BE2C (cell line): ENCODE measurements at regions not wholly inside any gene's neighbourhood (a gene's known extent, or its start where the extent isn't known, plus 50 kb on each side); places are given as distances from the start of the nearest gene placed in this dataset.

ENCODE experiments used
- DNase-seq: peaks from one replicate; pipeline ENCODE4 v3.0.0-alpha.2; 2020
- H3K27me3 ChIP-seq: fragments of 250-450 bp; sonication (Bioruptor Pico); 2 replicates; pipeline ENCODE4 v1.5.1; 2020; ENCODE audit warnings: mild to moderate bottlenecking
- H3K36me3 ChIP-seq: fragments of 250-450 bp; sonication (Bioruptor Pico); 2 replicates; pipeline ENCODE4 v1.5.1; 2020; ENCODE audit warnings: mild to moderate bottlenecking
- H3K4me1 ChIP-seq: fragments of 250-450 bp; sonication (Bioruptor Pico); 2 replicates; pipeline ENCODE4 v1.5.1; 2020
- H3K4me3 ChIP-seq: 2 replicates; pipeline ENCODE4 v1.5.1; 2011; ENCODE audit warnings: low read depth, low read length
- H3K9me3 ChIP-seq: fragments of 250-450 bp; sonication (Bioruptor Pico); 2 replicates; pipeline ENCODE4 v1.5.1; 2020
- TF ChIP-seq, protein P1 (sequence below): IDR thresholded peaks from 2 replicates; pipeline ENCODE4 v1.5.1; 2012; ENCODE audit warnings: mild to moderate bottlenecking, low read depth, low read length

DNA sequence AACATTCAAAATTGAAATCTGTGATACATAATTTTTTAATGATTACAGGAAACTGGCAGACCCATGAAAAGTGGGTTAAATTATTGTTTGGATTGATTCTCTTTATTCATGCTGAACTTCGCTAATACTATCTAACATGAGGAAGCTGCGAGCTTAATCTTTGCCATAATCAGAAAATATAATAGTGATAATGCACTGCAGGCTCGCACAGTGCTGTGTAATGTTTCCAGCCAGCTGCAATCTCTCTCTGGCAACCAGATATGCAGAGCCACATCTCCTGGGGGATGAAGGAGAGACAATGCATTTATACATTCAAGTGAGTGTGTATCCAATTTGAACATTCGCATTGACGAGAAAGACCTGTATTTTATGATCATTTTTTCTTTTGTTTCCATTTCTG, 669.7 kb upstream of the RGMB start:
- H3K27me3 ChIP-seq, result no peaks in the 10 kb centered on the region
- no peaks in the 10 kb centered on the region for H3K4me1 ChIP-seq
- H3K9me3 ChIP-seq, result no peaks in the 10 kb centered on the region
- H3K36me3 ChIP-seq, result no peaks in the 10 kb centered on the region
- TF ChIP-seq, protein P1, sequence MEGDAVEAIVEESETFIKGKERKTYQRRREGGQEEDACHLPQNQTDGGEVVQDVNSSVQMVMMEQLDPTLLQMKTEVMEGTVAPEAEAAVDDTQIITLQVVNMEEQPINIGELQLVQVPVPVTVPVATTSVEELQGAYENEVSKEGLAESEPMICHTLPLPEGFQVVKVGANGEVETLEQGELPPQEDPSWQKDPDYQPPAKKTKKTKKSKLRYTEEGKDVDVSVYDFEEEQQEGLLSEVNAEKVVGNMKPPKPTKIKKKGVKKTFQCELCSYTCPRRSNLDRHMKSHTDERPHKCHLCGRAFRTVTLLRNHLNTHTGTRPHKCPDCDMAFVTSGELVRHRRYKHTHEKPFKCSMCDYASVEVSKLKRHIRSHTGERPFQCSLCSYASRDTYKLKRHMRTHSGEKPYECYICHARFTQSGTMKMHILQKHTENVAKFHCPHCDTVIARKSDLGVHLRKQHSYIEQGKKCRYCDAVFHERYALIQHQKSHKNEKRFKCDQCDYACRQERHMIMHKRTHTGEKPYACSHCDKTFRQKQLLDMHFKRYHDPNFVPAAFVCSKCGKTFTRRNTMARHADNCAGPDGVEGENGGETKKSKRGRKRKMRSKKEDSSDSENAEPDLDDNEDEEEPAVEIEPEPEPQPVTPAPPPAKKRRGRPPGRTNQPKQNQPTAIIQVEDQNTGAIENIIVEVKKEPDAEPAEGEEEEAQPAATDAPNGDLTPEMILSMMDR, result no peak
- DNase-seq, result no peak
- no peak overlapping the region for H3K4me3 ChIP-seq

DNA sequence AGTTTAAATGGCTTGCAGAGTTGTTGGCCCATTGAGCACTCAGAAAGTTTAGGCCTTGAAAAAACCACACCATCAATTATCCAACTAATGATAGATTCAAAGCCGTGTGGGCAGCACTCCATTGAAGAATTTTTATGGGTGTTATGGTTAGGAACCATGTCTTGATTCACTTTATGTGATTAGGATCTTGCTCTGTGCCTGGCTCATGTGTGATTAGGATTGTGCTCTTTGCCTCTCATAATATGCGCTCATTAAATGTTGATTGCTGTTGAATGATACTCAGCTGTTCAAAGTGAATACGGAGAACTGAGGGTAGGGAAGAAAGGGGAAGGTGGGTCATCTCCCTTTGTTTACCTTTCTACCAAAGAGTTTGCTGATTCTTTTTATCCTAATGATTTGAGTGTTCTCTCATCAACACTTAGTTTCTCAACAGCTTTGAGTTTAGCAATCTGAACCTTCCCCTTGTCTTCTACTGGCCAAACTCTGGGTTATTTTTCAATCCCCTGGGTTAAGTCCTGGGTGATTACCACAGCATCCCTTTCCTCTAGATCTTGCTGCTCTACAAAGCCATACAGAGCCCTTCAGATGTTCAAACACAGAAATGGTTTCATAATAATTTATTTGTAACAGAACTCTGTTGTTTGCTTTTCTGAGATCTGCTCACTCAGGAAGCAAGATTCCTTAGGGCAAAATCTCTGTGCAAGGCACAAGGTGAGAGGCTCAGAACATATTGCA, 668.8 kb upstream of the RGMB start:
- DNase-seq, result no peak
- no peaks in the 10 kb centered on the region for H3K36me3 ChIP-seq
- no peak overlapping the region for H3K4me3 ChIP-seq
- H3K4me1 ChIP-seq, result no peaks in the 10 kb centered on the region
- TF ChIP-seq, protein P1, result no peak
- no peaks in the 10 kb centered on the region for H3K27me3 ChIP-seq
- no peaks in the 10 kb centered on the region for H3K9me3 ChIP-seq

DNA sequence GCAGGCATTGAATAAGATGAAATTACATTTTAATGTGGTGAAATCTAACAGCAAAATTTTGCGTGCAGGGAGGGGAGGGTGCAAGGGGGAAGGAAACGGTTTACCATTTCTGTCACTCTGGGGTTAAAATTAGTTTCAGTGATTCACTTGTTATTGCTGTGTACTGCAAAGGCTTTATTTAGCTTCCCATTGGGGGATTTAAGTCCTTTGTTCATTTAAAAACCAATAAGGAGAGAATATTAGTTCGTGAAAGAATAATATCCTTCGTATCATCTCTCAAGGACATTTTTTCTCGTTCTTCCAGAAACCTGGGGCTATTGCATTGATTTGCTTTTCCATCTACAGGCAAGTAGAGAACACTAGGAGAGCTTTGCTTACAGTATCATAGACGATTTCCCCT, 667.8 kb upstream of the RGMB start:
- DNase-seq, result no peak
- Histone ChIP-seq H3K36me3 (no peaks in the 10 kb centered on the region), H3K4me3 (no peak overlapping the region), H3K27me3 (no peaks in the 10 kb centered on the region), H3K9me3 (no peaks in the 10 kb centered on the region), H3K4me1 (no peaks in the 10 kb centered on the region)
- TF ChIP-seq, protein P1, result no peak

DNA sequence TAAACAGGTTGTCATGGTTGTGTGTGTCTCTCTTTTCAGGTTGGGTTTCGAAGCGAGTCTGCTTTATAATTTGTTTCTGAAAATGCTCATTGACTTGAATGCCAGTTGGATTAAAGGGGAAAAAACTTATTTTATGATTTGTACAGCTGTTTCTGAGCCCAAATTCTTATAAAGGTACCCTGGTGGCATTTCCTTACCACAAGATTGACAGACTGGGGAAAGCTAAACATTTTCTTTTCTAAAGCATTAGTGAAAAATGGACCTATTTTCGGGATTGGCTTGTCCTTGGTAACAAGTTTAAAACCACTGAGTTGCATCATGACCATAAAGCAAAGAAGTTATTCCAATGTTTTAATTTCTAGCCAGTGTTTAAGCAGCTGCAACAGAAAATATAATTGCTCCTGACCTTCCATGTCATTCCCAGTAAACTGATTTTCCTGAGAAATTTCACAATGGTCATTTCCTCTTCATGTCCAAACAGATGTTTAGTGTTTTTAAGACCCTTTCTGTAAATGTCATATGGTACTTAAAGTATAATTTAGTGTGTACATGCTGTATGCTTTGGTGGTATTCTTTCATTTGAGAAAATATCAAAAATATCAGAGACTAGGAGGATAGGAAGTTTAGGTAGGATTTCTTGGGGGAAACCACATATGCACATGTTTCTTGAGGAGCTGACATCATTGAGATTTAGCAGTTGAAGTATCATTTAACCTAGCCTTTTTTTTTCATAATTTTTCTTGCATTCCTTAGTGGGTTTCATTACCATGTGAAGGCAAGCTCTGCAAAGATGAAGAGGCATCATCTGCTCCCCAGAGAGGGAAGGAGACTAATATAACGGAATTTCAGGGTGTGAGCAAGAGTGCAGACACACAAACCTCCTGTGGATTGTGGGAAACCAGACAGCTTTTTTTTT, 667.1 kb upstream of the RGMB start:
- H3K4me3 ChIP-seq, result no peak overlapping the region
- TF ChIP-seq, protein P1, result no peak

DNA sequence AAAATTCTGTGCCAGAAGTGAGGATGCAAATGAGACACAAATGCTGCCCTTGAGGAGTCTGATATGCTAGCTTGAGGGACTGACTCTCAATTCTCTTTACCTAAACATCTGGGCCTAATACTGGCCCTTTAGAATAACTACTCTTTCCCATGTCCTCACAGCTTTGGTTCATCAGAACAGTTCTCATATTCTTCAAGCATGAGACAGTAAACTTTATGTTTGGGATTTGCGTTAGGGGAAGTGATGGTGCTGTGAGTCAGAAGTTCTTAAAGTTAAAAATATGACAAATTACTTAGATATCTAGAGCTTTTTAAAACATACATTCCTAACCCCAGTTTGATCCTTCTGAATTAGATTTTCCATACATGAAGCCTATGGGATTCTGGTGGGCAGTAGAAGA, 665.0 kb upstream of the RGMB start:
- H3K4me1 ChIP-seq, result no peaks in the 10 kb centered on the region
- H3K27me3 ChIP-seq, result no peaks in the 10 kb centered on the region
- H3K4me3 ChIP-seq, result no peak overlapping the region
- H3K36me3 ChIP-seq, result no peaks in the 10 kb centered on the region
- no peak for DNase-seq
- TF ChIP-seq, protein P1, result no peak
- H3K9me3 ChIP-seq, result no peaks in the 10 kb centered on the region

More for the DNA sequence above, 667.1 kb upstream of the RGMB start:
- Histone ChIP-seq H3K27me3 (no peaks in the 10 kb centered on the region), H3K9me3 (no peaks in the 10 kb centered on the region), H3K36me3 (no peaks in the 10 kb centered on the region), H3K4me1 (no peaks in the 10 kb centered on the region)
- no peak for DNase-seq

DNA sequence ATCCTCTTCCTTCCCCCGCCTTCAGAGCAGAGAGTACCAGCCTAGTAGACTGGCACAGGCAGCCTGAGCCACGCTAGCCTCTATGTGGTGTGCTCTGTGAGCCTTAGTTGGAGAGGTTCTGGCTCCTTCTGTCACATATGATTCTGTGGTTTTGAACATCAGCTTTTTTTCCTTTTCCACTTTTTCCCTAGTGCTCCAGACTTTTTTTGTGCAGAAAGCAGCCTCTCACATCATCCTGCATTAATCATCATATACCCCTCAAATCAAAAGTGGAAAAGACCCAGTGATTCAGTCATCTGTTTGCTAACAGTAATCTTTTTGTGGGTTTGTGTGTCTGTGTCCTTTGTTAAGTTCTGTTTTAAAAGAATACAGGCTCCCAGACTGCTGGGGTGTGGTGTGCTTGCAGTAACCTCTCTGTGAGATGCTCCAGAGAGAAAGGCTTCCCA, 663.9 kb upstream of the RGMB start:
- no peak for DNase-seq
- TF ChIP-seq, protein P1, result no peak
- Histone ChIP-seq H3K9me3 (no peaks in the 10 kb centered on the region), H3K4me3 (no peak overlapping the region), H3K27me3 (no peaks in the 10 kb centered on the region), H3K4me1 (no peaks in the 10 kb centered on the region), H3K36me3 (no peaks in the 10 kb centered on the region)
